Large intestine (tissue), 3 donors: ENCODE measurements at regions not wholly inside any gene's neighbourhood (a gene's known extent, or its start where the extent isn't known, plus 50 kb on each side); places are given as distances from the start of the nearest gene placed in this dataset.
"Not testable (repeated sequence)": the region's sequence is repeated elsewhere in the genome, so short reads cannot be mapped to it uniquely, and the experiment has no call there.

Experiments
- DNase-seq, 2 donors: peaks; one replicate each; pipeline versions ENCODE4 v3.0.0 to v3.0.0-alpha.2; 2013
- H3K27ac ChIP-seq: one replicate; pipeline ENCODE4 v1.5.1; 2013; ENCODE audit warnings: low read length
- H3K27me3 ChIP-seq: 2 replicates; pipeline ENCODE4 v1.6.1; 2013; ENCODE audit warnings: low read length; ENCODE audit not compliant: control insufficient read depth, insufficient read depth
- H3K36me3 ChIP-seq: 2 replicates; pipeline ENCODE4 v1.6.1; 2013; ENCODE audit warnings: low read length; ENCODE audit not compliant: control insufficient read depth, insufficient read depth
- H3K4me1 ChIP-seq: one replicate; pipeline ENCODE4 v1.6.1; 2013; ENCODE audit warnings: low read length; ENCODE audit not compliant: control insufficient read depth, insufficient read depth
- H3K4me3 ChIP-seq: one replicate; pipeline ENCODE4 v1.5.1; 2013; ENCODE audit warnings: low read length
- H3K9me3 ChIP-seq: one replicate; pipeline ENCODE4 v1.6.1; 2013; ENCODE audit warnings: mild to moderate bottlenecking, low read depth, low read length, moderate library complexity; ENCODE audit not compliant: control insufficient read depth
- WGBS: methylation state at CpG from one replicate; pipeline ENCODE4 v1.1.5; 2013; ENCODE audit warnings: low lambda C conversion rate; ENCODE audit not compliant: insufficient coverage; 5-methylcytosine and 5-hydroxymethylcytosine counted together

GRCh38 chr13:69028936-69029335 is 1078.7 kb upstream of the ATXN8OS start:
- H3K4me3 ChIP-seq, result no peak overlapping the region
- no peaks in the 10 kb centered on the region for H3K4me1 ChIP-seq
- no peaks in the 10 kb centered on the region for H3K9me3 ChIP-seq
- no peak overlapping the region for H3K27ac ChIP-seq
- H3K36me3 ChIP-seq, result no peaks in the 10 kb centered on the region
- H3K27me3 ChIP-seq, result no peaks in the 10 kb centered on the region
- DNase-seq, result no peak

- H3K27me3 ChIP-seq, result no peaks in the 10 kb centered on the region
- no peaks in the 10 kb centered on the region for H3K36me3 ChIP-seq
- no peaks in the 10 kb centered on the region for H3K4me1 ChIP-seq
- H3K9me3 ChIP-seq, result no peaks in the 10 kb centered on the region
- no peak overlapping the region for H3K4me3 ChIP-seq
- no peak for DNase-seq
- H3K27ac ChIP-seq, result no peak overlapping the region
Measured at GRCh38 chr13:69020120-69020519, 1087.5 kb upstream of the ATXN8OS start.

GRCh38 chr13:69018173-69018572 is 1089.5 kb upstream of the ATXN8OS start:
- not testable (repeated sequence) for H3K36me3 ChIP-seq, H3K4me3 ChIP-seq, H3K9me3 ChIP-seq, H3K27ac ChIP-seq, DNase-seq, H3K27me3 ChIP-seq, H3K4me1 ChIP-seq
- WGBS, result no CpG with 5 or more reads among the region's 9 CpGs

- no peak overlapping the region for H3K27ac ChIP-seq
- DNase-seq, result no peak
- no peaks in the 10 kb centered on the region for H3K4me1 ChIP-seq
- no peaks in the 10 kb centered on the region for H3K9me3 ChIP-seq
- WGBS, result 56% methylated on average over 3 of the region's 3 CpGs
- no peaks in the 10 kb centered on the region for H3K36me3 ChIP-seq
- no peaks in the 10 kb centered on the region for H3K27me3 ChIP-seq
- no peak overlapping the region for H3K4me3 ChIP-seq
Measured at GRCh38 chr13:69010789-69011188, 1096.8 kb upstream of the ATXN8OS start.

GRCh38 chr13:69008499-69008898 is 1099.1 kb upstream of the ATXN8OS start:
- Histone ChIP-seq H3K4me3 (no peak overlapping the region), H3K27ac (no peak overlapping the region), H3K4me1 (no peaks in the 10 kb centered on the region), H3K36me3 (no peaks in the 10 kb centered on the region), H3K9me3 (no peaks in the 10 kb centered on the region), H3K27me3 (no peaks in the 10 kb centered on the region)
- no CpG with 5 or more reads among the region's 5 CpGs for WGBS
- no peak for DNase-seq

GRCh38 chr13:68998056-68998455 is 1109.6 kb upstream of the ATXN8OS start:
- WGBS, result 80% methylated on average over 1 of the region's 1 CpG
- H3K27me3 ChIP-seq, result no peaks in the 10 kb centered on the region
- no peak overlapping the region for H3K27ac ChIP-seq
- no peaks in the 10 kb centered on the region for H3K9me3 ChIP-seq
- no peaks in the 10 kb centered on the region for H3K36me3 ChIP-seq
- no peaks in the 10 kb centered on the region for H3K4me1 ChIP-seq
- DNase-seq, result no peak
- no peak overlapping the region for H3K4me3 ChIP-seq

GRCh38 chr13:68996668-68997025 is 1111.0 kb upstream of the ATXN8OS start:
- H3K9me3 ChIP-seq, result no peaks in the 10 kb centered on the region
- no peak for DNase-seq
- H3K36me3 ChIP-seq, result no peaks in the 10 kb centered on the region
- no peak overlapping the region for H3K27ac ChIP-seq
- H3K4me1 ChIP-seq, result no peaks in the 10 kb centered on the region
- no peak overlapping the region for H3K4me3 ChIP-seq
- no peaks in the 10 kb centered on the region for H3K27me3 ChIP-seq

- no peaks in the 10 kb centered on the region for H3K36me3 ChIP-seq
- H3K27me3 ChIP-seq, result no peaks in the 10 kb centered on the region
- no peak overlapping the region for H3K27ac ChIP-seq
- WGBS, result 51% methylated on average over 2 of the region's 3 CpGs
- no peak for DNase-seq
- no peaks in the 10 kb centered on the region for H3K9me3 ChIP-seq
- H3K4me3 ChIP-seq, result no peak overlapping the region
- no peaks in the 10 kb centered on the region for H3K4me1 ChIP-seq
Measured at GRCh38 chr13:68995972-68996667, 1111.5 kb upstream of the ATXN8OS start.

GRCh38 chr13:68993154-68993553 is 1114.5 kb upstream of the ATXN8OS start:
- no peaks in the 10 kb centered on the region for H3K36me3 ChIP-seq
- H3K27me3 ChIP-seq, result no peaks in the 10 kb centered on the region
- no peak overlapping the region for H3K4me3 ChIP-seq
- WGBS, result 100% methylated on average over 1 of the region's 3 CpGs
- H3K9me3 ChIP-seq, result no peaks in the 10 kb centered on the region
- no peaks in the 10 kb centered on the region for H3K4me1 ChIP-seq
- no peak for DNase-seq
- H3K27ac ChIP-seq, result no peak overlapping the region

- no peaks in the 10 kb centered on the region for H3K36me3 ChIP-seq
- no peaks in the 10 kb centered on the region for H3K4me1 ChIP-seq
- 100% methylated on average over 1 of the region's 11 CpGs for WGBS
- no peak overlapping the region for H3K27ac ChIP-seq
- DNase-seq, result no peak
- no peak overlapping the region for H3K4me3 ChIP-seq
- no peaks in the 10 kb centered on the region for H3K27me3 ChIP-seq
- H3K9me3 ChIP-seq, result peaks cover 6% of the 10 kb centered on the region
Measured at GRCh38 chr13:68988176-68988575, 1119.5 kb upstream of the ATXN8OS start.

GRCh38 chr13:68987585-68987984 is 1120.0 kb upstream of the ATXN8OS start:
- Histone ChIP-seq H3K9me3 (peaks cover 6% of the 10 kb centered on the region), H3K27me3 (no peaks in the 10 kb centered on the region), H3K4me3 (no peak overlapping the region), H3K36me3 (no peaks in the 10 kb centered on the region), H3K4me1 (no peaks in the 10 kb centered on the region), H3K27ac (no peak overlapping the region)
- DNase-seq, result no peak
- 94% methylated on average over 3 of the region's 13 CpGs for WGBS
